B cell (primary cell): ENCODE measurements at regions not wholly inside any gene's neighbourhood (a gene's known extent, or its start where the extent isn't known, plus 50 kb on each side); places are given as distances from the start of the nearest gene placed in this dataset.

ENCODE experiments used
- ATAC-seq: fragments of 200-7000 bp; cut with Tn5 transposase; one replicate; pipeline ENCODE4 v1.10.0; 2021; ENCODE audit warnings: low read depth, mild to moderate bottlenecking, moderate number of reproducible peaks, moderate library complexity
- CTCF ChIA-PET: fragments of 350-600 bp; sonication (Branson Sonifier 250); formaldehyde crosslinking; loops from one replicate; lab custom pipeline; 2021; ENCODE audit warnings: antibody characterized with exemption, inconsistent platforms; lab: Charles Lee
- POLR2A ChIA-PET: fragments of 350-600 bp; sonication (Branson Sonifier 250); formaldehyde crosslinking; loops from one replicate; lab custom pipeline; 2021; ENCODE audit warnings: antibody characterized with exemption; lab: Charles Lee
- DNase-seq: peaks from one replicate; pipeline ENCODE4 v3.0.0; 2013
- H2AFZ ChIP-seq: 2 replicates; pipeline ENCODE4 v1.6.1; 2012; ENCODE audit warnings: mild to moderate bottlenecking, low read depth, low read length; ENCODE audit not compliant: insufficient read depth, poor library complexity, severe bottlenecking
- H3K27ac ChIP-seq, 2 donors: 1 replicate in 1 of 2; 2 replicates in 1 of 2; pipeline ENCODE4 v1.5.1; 2012 to 2013; ENCODE audit warnings: low read length in 2 of 2, mild to moderate bottlenecking in 2 of 2, moderate library complexity in 1 of 2
- H3K27me3 ChIP-seq, 4 experiments: fragments of 200-600 bp in 1 of 4; sonication (generic) in 1 of 4; replicated peaks in 1 of 4; 1 replicate in 2 of 4; 2 replicates in 2 of 4; pipeline versions ENCODE4 v1.6.1 to v1.7.0; 2013 to 2016; ENCODE audit warnings: low read length in 3 of 4, mild to moderate bottlenecking in 2 of 4, mixed read lengths in 1 of 4, moderate library complexity in 1 of 4; ENCODE audit not compliant: insufficient read depth in 4 of 4, control insufficient read depth in 3 of 4; ENCODE audit errors: control extremely low read depth in 1 of 4
- H3K36me3 ChIP-seq, 2 experiments: replicated peaks in 1 of 2; 1 replicate in 1 of 2; 2 replicates in 1 of 2; pipeline versions ENCODE4 v1.6.1 to v1.7.1; 2013; ENCODE audit warnings: low read length in 1 of 2; ENCODE audit not compliant: insufficient read depth in 2 of 2, control insufficient read depth in 1 of 2; ENCODE audit errors: control extremely low read depth in 1 of 2, extremely low read depth in 1 of 2
- H3K4me1 ChIP-seq, 2 donors: fragments of 200-600 bp in 1 of 2; sonication (generic) in 1 of 2; 1 replicate in 1 of 2; 2 replicates in 1 of 2; pipeline versions ENCODE4 v1.5.1 to v1.6.1; 2013 to 2017; ENCODE audit warnings: low read length in 2 of 2; ENCODE audit not compliant: control insufficient read depth in 2 of 2, insufficient read depth in 2 of 2
- H3K4me2 ChIP-seq: replicated peaks from 2 replicates; pipeline ENCODE3; 2012; ENCODE audit warnings: mild to moderate bottlenecking, low read depth, low read length; ENCODE audit not compliant: poor library complexity, severe bottlenecking
- H3K4me3 ChIP-seq, 5 experiments: fragments of 200-600 bp in 1 of 5; sonication (generic) in 1 of 5; 1 replicate in 3 of 5; 2 replicates in 2 of 5; pipeline versions ENCODE4 v1.5.1 to v1.7.0; 2011 to 2016; ENCODE audit warnings: low read length in 4 of 5, mild to moderate bottlenecking in 4 of 5, low read depth in 2 of 5, control low read depth in 1 of 5, moderate library complexity in 1 of 5; ENCODE audit not compliant: insufficient read depth in 1 of 5; ENCODE audit errors: control extremely low read depth in 1 of 5, extremely low read depth in 1 of 5
- H3K79me2 ChIP-seq: fragments of 200-600 bp; sonication (generic); one replicate; pipeline ENCODE4 v1.6.0; 2016; ENCODE audit warnings: low read length; ENCODE audit not compliant: control insufficient read depth, insufficient read depth
- H3K9ac ChIP-seq: fragments of 200-600 bp; sonication (generic); 2 replicates; pipeline ENCODE4 v1.6.1; 2017; ENCODE audit warnings: mild to moderate bottlenecking, low read length, moderate library complexity
- H3K9me3 ChIP-seq, 3 donors: one replicate each; pipeline versions ENCODE4 v1.6.1 to v1.7.1; 2013; ENCODE audit warnings: low read length in 2 of 3; ENCODE audit not compliant: control insufficient read depth in 2 of 3, insufficient read depth in 1 of 3; ENCODE audit errors: control extremely low read depth in 1 of 3
- H4K20me1 ChIP-seq: 2 replicates; pipeline ENCODE4 v1.6.0; 2012; ENCODE audit warnings: mild to moderate bottlenecking, low read length; ENCODE audit not compliant: insufficient read depth, control insufficient read depth, poor library complexity, severe bottlenecking
- H3K27ac Mint-ChIP-seq: one replicate; pipeline ENCODE4 v1.8.0; 2021; ENCODE audit warnings: mixed read lengths
- H3K27me3 Mint-ChIP-seq: one replicate; pipeline ENCODE4 v1.8.0; 2021; ENCODE audit warnings: mixed read lengths
- H3K4me1 Mint-ChIP-seq: one replicate; pipeline ENCODE4 v1.8.0; 2021; ENCODE audit warnings: mixed read lengths
- H3K4me3 Mint-ChIP-seq: one replicate; pipeline ENCODE4 v1.8.0; 2021; ENCODE audit warnings: mixed read lengths
- H3K9me3 Mint-ChIP-seq: one replicate; pipeline ENCODE4 v1.8.0; 2022; ENCODE audit warnings: mixed read lengths; ENCODE audit not compliant: insufficient read depth
- CTCF ChIP-seq: fragments of 200-600 bp; IDR thresholded peaks from one replicate; pipeline ENCODE4 v1.8.0; 2022; ENCODE audit warnings: antibody characterized with exemption, mild to moderate bottlenecking
- EZH2 ChIP-seq: IDR thresholded peaks from 2 replicates; pipeline ENCODE4 v1.6.1; 2012; ENCODE audit warnings: borderline replicate concordance, low read depth, mild to moderate bottlenecking, moderate library complexity, low read length; ENCODE audit not compliant: insufficient read depth, poor library complexity, severe bottlenecking
- WGBS: methylation state at CpG from one replicate; pipeline ENCODE4 v1.1.5; 2013; ENCODE audit warnings: missing lambda C conversion rate; ENCODE audit not compliant: insufficient coverage; 5-methylcytosine and 5-hydroxymethylcytosine counted together
- intact Hi-C: fragments of 100-400 bp; cut with micrococcal nuclease; formaldehyde crosslinking; loops from one replicate; pipeline ENCODE4 v1.10.0; 2022

DNA sequence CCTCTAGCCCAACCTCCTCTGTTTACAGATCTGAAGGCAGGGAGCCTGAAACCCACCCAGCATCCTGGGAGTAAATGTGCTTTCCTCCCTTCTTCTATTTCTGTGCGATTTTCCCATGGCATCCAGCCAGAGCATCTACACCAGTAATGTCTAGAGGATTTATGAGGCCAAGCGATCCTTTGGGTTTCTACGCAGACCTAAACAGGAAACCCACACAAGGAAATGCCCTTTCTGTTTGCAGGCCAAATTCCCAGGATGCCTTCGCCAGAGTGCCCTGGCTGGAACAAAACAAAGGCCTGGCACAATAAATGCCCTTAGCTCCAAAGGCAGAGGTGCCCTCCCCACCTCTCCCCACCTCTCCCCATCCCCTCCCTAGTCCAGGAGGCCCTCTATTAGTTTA lies 110.5 kb upstream of the CDC42BPA start:
- H4K20me1 ChIP-seq: no peaks in the 10 kb centered on the region
- CTCF ChIA-PET: no interaction called here

GRCh38 chr1:227427411-227427810 lies 109.1 kb upstream of the CDC42BPA start:
- intact Hi-C loops: no loop called here
- no peak overlapping the region for H3K4me3 ChIP-seq
- WGBS: no CpG with 5 or more reads among the region's 1 CpG
- Mint-ChIP-seq H3K27ac (no peak overlapping the region), H3K4me3 (no peak overlapping the region), H3K4me1 (no peaks in the 10 kb centered on the region), H3K9me3 (no peaks in the 10 kb centered on the region), H3K27me3 (peaks cover 15% of the 10 kb centered on the region)
- CTCF ChIA-PET: no interaction called here
- H4K20me1 ChIP-seq: no peaks in the 10 kb centered on the region
- H3K9ac ChIP-seq: no peak overlapping the region
- no peaks in the 10 kb centered on the region for H3K9me3 ChIP-seq
- no peak for DNase-seq
- H3K27ac ChIP-seq: no peak overlapping the region
- H3K36me3 ChIP-seq: no peaks in the 10 kb centered on the region
- H2AFZ ChIP-seq: no peak overlapping the region
- TF ChIP-seq CTCF (no peak), EZH2 (no peak)
- POLR2A ChIA-PET: no interaction called here
- H3K4me2 ChIP-seq: no peak overlapping the region
- H3K79me2 ChIP-seq: no peaks in the 10 kb centered on the region
- H3K27me3 ChIP-seq: no peaks in the 10 kb centered on the region
- no peaks in the 10 kb centered on the region for H3K4me1 ChIP-seq
- ATAC-seq: no peak

More for the DNA sequence above, 110.5 kb upstream of the CDC42BPA start:
- Mint-ChIP-seq H3K27ac (no peak overlapping the region), H3K9me3 (no peaks in the 10 kb centered on the region), H3K27me3 (peaks cover 11% of the 10 kb centered on the region), H3K4me1 (no peaks in the 10 kb centered on the region), H3K4me3 (no peak overlapping the region)
- no peak overlapping the region for H3K9ac ChIP-seq
- POLR2A ChIA-PET: no interaction called here
- DNase-seq: no peak
- TF ChIP-seq EZH2: no peak
- TF ChIP-seq CTCF: no peak
- 10% methylated on average over 2 of the region's 4 CpGs for WGBS
- intact Hi-C loops: no loop called here
- no peak overlapping the region for H3K4me2 ChIP-seq
- no peak overlapping the region for H3K27ac ChIP-seq
- H3K4me1 ChIP-seq: no peaks in the 10 kb centered on the region
- H3K4me3 ChIP-seq: no peak overlapping the region
- H2AFZ ChIP-seq: no peak overlapping the region
- H3K27me3 ChIP-seq: no peaks in the 10 kb centered on the region
- ATAC-seq: no peak
- H3K9me3 ChIP-seq: no peaks in the 10 kb centered on the region
- H3K36me3 ChIP-seq: no peaks in the 10 kb centered on the region
- no peaks in the 10 kb centered on the region for H3K79me2 ChIP-seq
